ENCODE measurements at regions not wholly inside any gene's neighbourhood (a gene's known extent, or its start where the extent isn't known, plus 50 kb on each side); places are given as distances from the start of the nearest gene placed in this dataset.

DNA sequence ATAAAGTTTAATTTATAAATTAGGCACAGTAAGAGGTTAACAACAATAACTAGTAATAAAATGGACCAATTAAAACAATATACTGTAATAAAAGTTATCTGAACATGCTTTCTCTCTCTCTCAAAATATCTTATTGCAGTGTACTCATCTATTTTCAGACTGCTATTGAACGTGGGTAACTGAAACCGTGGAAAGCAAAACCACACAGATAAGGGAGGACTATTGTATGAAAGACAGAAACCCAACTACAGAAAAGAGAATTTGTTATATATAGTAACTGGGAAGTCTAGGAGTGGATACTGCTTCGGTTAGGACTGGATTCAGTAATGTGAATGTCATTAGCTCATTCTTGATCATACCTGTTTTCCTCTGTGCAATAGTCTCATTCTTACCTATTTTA lies 119.3 kb upstream of the DAZL start:
- TF ChIP-seq, protein P1, sequence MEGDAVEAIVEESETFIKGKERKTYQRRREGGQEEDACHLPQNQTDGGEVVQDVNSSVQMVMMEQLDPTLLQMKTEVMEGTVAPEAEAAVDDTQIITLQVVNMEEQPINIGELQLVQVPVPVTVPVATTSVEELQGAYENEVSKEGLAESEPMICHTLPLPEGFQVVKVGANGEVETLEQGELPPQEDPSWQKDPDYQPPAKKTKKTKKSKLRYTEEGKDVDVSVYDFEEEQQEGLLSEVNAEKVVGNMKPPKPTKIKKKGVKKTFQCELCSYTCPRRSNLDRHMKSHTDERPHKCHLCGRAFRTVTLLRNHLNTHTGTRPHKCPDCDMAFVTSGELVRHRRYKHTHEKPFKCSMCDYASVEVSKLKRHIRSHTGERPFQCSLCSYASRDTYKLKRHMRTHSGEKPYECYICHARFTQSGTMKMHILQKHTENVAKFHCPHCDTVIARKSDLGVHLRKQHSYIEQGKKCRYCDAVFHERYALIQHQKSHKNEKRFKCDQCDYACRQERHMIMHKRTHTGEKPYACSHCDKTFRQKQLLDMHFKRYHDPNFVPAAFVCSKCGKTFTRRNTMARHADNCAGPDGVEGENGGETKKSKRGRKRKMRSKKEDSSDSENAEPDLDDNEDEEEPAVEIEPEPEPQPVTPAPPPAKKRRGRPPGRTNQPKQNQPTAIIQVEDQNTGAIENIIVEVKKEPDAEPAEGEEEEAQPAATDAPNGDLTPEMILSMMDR (IDR thresholded peaks at IDR 0.05), result no peak
- no peak for TF ChIP-seq POLR2A (IDR thresholded peaks at IDR 0.05)
- no peak for TF ChIP-seq EP300 (IDR thresholded peaks at IDR 0.05)
